ENCODE measurements at regions not wholly inside any gene's neighbourhood (a gene's known extent, or its start where the extent isn't known, plus 50 kb on each side); places are given as distances from the start of the nearest gene placed in this dataset.

DNA sequence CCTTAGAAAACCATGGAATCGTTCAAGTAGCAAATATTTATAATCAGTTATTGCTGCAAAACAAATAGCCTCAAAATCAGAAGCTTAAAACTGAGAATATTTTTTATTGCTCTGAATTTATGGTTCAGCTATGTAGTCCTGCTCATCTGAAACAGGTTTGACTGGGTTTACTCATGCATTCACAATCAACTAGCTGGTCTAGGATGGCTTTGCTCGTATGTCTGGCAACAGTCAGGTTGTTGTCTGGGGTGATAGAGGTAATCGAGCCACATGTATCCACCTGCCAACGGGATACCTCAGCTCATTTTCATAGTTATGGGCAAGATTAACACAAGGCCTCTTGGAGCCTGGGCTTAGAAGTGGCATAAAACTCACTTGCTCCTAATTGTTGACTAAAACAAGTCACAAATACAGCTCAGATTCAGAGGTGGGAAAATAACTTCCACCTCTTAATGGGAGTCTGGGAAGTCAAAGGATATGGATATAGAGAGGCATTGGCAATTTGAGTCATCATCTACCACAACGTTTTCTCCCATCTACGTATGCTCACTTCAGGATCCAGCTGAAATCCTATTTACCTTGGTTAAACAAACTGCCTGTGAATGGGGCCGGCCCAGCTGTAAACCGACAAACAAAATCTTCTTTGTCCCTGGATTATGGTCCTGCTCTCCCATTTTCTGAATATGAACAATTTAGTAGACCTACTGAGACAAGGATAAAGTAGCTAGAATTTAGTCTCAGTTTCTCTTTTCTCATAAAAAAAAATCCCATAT, 54.5 kb upstream of the TENT5A start:
- no peak overlapping the region for H3K4me3 ChIP-seq (ENCODE audit: low read depth, low read length)
- TF ChIP-seq, protein P1, sequence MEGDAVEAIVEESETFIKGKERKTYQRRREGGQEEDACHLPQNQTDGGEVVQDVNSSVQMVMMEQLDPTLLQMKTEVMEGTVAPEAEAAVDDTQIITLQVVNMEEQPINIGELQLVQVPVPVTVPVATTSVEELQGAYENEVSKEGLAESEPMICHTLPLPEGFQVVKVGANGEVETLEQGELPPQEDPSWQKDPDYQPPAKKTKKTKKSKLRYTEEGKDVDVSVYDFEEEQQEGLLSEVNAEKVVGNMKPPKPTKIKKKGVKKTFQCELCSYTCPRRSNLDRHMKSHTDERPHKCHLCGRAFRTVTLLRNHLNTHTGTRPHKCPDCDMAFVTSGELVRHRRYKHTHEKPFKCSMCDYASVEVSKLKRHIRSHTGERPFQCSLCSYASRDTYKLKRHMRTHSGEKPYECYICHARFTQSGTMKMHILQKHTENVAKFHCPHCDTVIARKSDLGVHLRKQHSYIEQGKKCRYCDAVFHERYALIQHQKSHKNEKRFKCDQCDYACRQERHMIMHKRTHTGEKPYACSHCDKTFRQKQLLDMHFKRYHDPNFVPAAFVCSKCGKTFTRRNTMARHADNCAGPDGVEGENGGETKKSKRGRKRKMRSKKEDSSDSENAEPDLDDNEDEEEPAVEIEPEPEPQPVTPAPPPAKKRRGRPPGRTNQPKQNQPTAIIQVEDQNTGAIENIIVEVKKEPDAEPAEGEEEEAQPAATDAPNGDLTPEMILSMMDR (IDR thresholded peaks at IDR 0.05; ENCODE audit: borderline replicate concordance, insufficient read depth, low read depth, low read length) = no peak

DNA sequence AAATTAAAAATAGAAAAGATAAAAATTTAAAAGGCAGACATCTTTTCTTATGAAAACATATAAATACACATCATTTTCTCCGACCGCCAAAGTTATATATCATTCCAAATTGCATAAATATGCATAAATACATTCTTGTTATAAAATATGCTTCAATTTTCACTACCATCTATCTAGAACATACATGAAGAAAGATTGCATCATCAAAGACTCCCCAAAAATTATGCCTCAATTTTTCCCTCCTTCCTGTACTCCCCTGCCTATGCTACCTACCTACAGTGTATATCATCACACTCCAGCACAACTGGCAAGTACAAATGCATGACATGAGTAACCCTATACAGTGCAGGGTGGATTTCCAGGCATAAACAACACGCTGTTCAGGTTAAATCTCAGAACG, 49.9 kb upstream of the TENT5A start:
- H3K4me3 ChIP-seq (ENCODE audit: low read depth, low read length) = no peak overlapping the region

More for the DNA sequence above, 49.9 kb upstream of the TENT5A start:
- TF ChIP-seq, protein P1 (IDR thresholded peaks at IDR 0.05; ENCODE audit: borderline replicate concordance, insufficient read depth, low read depth, low read length) = no peak
